CD4-positive, CD25-positive, alpha-beta regulatory T cell (primary cell): ENCODE measurements at regions not wholly inside any gene's neighbourhood (a gene's known extent, or its start where the extent isn't known, plus 50 kb on each side); places are given as distances from the start of the nearest gene placed in this dataset.

Experiments
- ATAC-seq, 2 donors: fragments of 150-1000 bp; cut with Tn5 transposase; one replicate each; pipeline ENCODE4 v1.10.0; 2021; ENCODE audit warnings: low read depth in 2 of 2, moderate number of reproducible peaks in 2 of 2, moderate library complexity in 1 of 2
- DNase-seq, 3 donors: peaks; one replicate each; pipeline versions ENCODE4 v3.0.0 to v3.0.0-alpha.2; 2012 to 2022; ENCODE audit warnings: mixed read lengths in 1 of 3
- H3K27ac ChIP-seq: one replicate; pipeline ENCODE4 v1.7.0; 2013; ENCODE audit warnings: mild to moderate bottlenecking, low read length; ENCODE audit not compliant: insufficient read depth, poor library complexity, severe bottlenecking
- H3K27me3 ChIP-seq: one replicate; pipeline ENCODE4 v1.7.0; 2013; ENCODE audit warnings: low read length; ENCODE audit not compliant: control insufficient read depth, insufficient read depth
- H3K36me3 ChIP-seq: one replicate; pipeline ENCODE4 v1.7.0; 2013; ENCODE audit warnings: mild to moderate bottlenecking, low read length, moderate library complexity; ENCODE audit not compliant: control insufficient read depth, insufficient read depth
- H3K4me1 ChIP-seq: 2 replicates; pipeline ENCODE4 v1.7.0; 2013; ENCODE audit warnings: mild to moderate bottlenecking, low read length; ENCODE audit not compliant: insufficient read depth, control insufficient read depth, poor library complexity, severe bottlenecking
- H3K4me3 ChIP-seq: one replicate; pipeline ENCODE4 v1.7.0; 2013; ENCODE audit warnings: low read depth, mild to moderate bottlenecking, low read length, moderate library complexity
- H3K9me3 ChIP-seq, 2 experiments: 1 replicate in 1 of 2; 2 replicates in 1 of 2; pipeline ENCODE4 v1.7.0; 2013; ENCODE audit warnings: low read length in 2 of 2, mild to moderate bottlenecking in 1 of 2, moderate library complexity in 1 of 2; ENCODE audit not compliant: control insufficient read depth in 2 of 2
- H3K27ac Mint-ChIP-seq, 3 donors: one replicate each; pipeline ENCODE4 v1.8.0; 2020 to 2022; ENCODE audit warnings: mild to moderate bottlenecking in 3 of 3, mixed read lengths in 3 of 3, moderate library complexity in 2 of 3
- H3K27me3 Mint-ChIP-seq: one replicate; pipeline ENCODE4 v1.8.0; 2022; ENCODE audit warnings: mild to moderate bottlenecking, mixed read lengths
- H3K36me3 Mint-ChIP-seq: one replicate; pipeline ENCODE4 v1.8.0; 2020; ENCODE audit warnings: mixed read lengths
- H3K4me1 Mint-ChIP-seq, 4 donors: one replicate each; pipeline ENCODE4 v1.8.0; 2020 to 2022; ENCODE audit warnings: mixed read lengths in 4 of 4, mild to moderate bottlenecking in 1 of 4
- H3K4me3 Mint-ChIP-seq, 4 donors: one replicate each; pipeline ENCODE4 v1.8.0; 2020 to 2022; ENCODE audit warnings: mild to moderate bottlenecking in 4 of 4, mixed read lengths in 4 of 4, moderate library complexity in 3 of 4
- H3K9me3 Mint-ChIP-seq, 7 donors: one replicate each; pipeline ENCODE4 v1.8.0; 2020 to 2022; ENCODE audit warnings: mixed read lengths in 7 of 7, mild to moderate bottlenecking in 3 of 7, moderate library complexity in 2 of 7

GRCh38 chr4:38230821-38231563 is 270.8 kb downstream of the PTTG2 start:
- Mint-ChIP-seq H3K27ac (peak overlapping the region in 1 of 3 donors; percentile 31), H3K4me3 (no peak overlapping the region), H3K4me1 (no peaks in the 10 kb centered on the region), H3K36me3 (peaks cover 2% of the 10 kb centered on the region), H3K27me3 (peaks cover 20% of the 10 kb centered on the region), H3K9me3 (peaks cover 0 to 2% (median 0%) of the 10 kb centered on the region in 7 donors)
- no peaks in the 10 kb centered on the region for H3K4me1 ChIP-seq
- no peak overlapping the region for H3K4me3 ChIP-seq
- no peaks in the 10 kb centered on the region for H3K27me3 ChIP-seq
- no peak overlapping the region for H3K27ac ChIP-seq
- H3K36me3 ChIP-seq: no peaks in the 10 kb centered on the region
- ATAC-seq: no peak
- no peak for DNase-seq
- no peaks in the 10 kb centered on the region for H3K9me3 ChIP-seq

- no peaks in the 10 kb centered on the region for H3K9me3 ChIP-seq
- H3K4me1 ChIP-seq: no peaks in the 10 kb centered on the region
- H3K9me3 Mint-ChIP-seq: peaks cover 0 to 2% (median 0%) of the 10 kb centered on the region in 7 donors
- H3K4me1 Mint-ChIP-seq: no peaks in the 10 kb centered on the region
- H3K36me3 ChIP-seq: no peaks in the 10 kb centered on the region
- no peaks in the 10 kb centered on the region for H3K27me3 ChIP-seq
- peak overlapping the region in 2 of 3 donors; percentile 10 to 31 for H3K27ac Mint-ChIP-seq
- no peak for DNase-seq
- ATAC-seq: no peak
- H3K27me3 Mint-ChIP-seq: peaks cover 18% of the 10 kb centered on the region
- no peak overlapping the region for H3K4me3 Mint-ChIP-seq
- H3K36me3 Mint-ChIP-seq: no peaks in the 10 kb centered on the region
- H3K4me3 ChIP-seq: no peak overlapping the region
- no peak overlapping the region for H3K27ac ChIP-seq
Measured at GRCh38 chr4:38231626-38232025, 271.4 kb downstream of the PTTG2 start.

DNA sequence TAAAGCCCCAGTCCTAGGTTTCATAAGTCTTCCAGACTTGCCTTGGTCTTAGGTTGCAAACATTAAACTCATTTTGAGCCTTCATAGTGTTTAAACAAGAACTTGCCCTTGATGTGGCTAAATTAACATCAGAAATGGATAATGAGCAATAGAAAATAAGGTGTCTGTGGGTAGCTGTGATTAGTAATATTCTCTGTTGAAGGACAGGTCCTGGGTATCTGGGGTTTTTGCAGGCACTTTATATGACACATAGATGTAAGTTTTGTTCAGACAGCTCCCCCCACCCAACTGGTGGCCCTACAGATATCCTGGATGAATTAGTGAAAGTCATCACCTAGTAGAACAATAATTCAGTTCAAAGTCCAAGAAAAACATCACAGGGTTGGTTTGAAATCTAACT is 272.5 kb downstream of the PTTG2 start:
- Mint-ChIP-seq H3K27me3 (peaks cover 23% of the 10 kb centered on the region), H3K4me1 (no peaks in the 10 kb centered on the region), H3K4me3 (no peak overlapping the region), H3K27ac (no peak overlapping the region), H3K9me3 (peaks cover 0 to 2% (median 0%) of the 10 kb centered on the region in 7 donors), H3K36me3 (no peaks in the 10 kb centered on the region)
- no peak for ATAC-seq
- Histone ChIP-seq H3K4me3 (no peak overlapping the region), H3K36me3 (no peaks in the 10 kb centered on the region), H3K4me1 (no peaks in the 10 kb centered on the region), H3K9me3 (no peaks in the 10 kb centered on the region), H3K27ac (no peak overlapping the region), H3K27me3 (no peaks in the 10 kb centered on the region)
- DNase-seq: no peak

DNA sequence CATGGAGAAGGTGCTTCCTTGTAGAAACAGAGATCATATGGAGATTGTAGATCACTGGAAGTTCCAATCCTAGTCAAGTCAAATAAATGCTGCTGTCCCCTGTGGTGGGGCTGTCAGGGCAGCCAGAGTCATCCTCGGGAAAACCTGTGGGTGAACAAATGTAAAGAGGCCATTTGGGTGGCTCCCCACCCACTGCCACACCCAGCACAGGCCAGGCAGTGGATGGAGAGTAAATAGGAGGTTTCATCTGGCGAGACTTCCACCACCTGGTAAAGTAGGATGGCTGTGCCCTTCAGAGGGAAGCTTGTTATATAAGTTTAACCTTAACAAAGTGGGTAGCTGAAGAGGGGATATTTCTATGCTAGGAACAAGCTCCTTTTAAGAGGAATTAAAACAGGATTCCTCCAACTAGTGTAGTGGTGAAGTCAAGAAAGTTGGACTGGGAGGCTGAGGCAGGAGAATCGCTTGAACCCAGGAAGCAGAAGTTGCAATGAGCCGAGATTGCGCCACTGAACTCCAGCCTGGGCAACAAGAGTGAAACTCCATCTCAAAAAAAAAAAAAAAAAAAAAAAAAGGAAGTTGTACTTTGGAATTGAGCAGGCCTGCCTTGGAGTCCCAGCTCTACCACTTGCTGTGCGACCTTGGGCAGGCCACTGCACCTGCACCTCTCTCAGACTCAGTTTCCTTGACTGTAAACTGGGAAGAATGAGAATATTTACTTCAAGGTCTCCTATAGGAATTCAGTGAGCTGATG is 273.7 kb downstream of the PTTG2 start:
- H3K4me1 Mint-ChIP-seq: no peaks in the 10 kb centered on the region
- H3K27ac ChIP-seq: no peak overlapping the region
- H3K36me3 ChIP-seq: no peaks in the 10 kb centered on the region
- no peak overlapping the region for H3K4me3 ChIP-seq
- H3K9me3 ChIP-seq: no peaks in the 10 kb centered on the region
- no peak overlapping the region for H3K4me3 Mint-ChIP-seq
- H3K36me3 Mint-ChIP-seq: no peaks in the 10 kb centered on the region
- DNase-seq (no peak), ATAC-seq (no peak)
- peaks cover 0 to 2% (median 0%) of the 10 kb centered on the region in 7 donors for H3K9me3 Mint-ChIP-seq
- H3K27me3 ChIP-seq: no peaks in the 10 kb centered on the region
- no peaks in the 10 kb centered on the region for H3K4me1 ChIP-seq
- H3K27ac Mint-ChIP-seq: no peak overlapping the region
- peaks cover 23% of the 10 kb centered on the region for H3K27me3 Mint-ChIP-seq

- Mint-ChIP-seq H3K36me3 (no peaks in the 10 kb centered on the region), H3K27me3 (peaks cover 28% of the 10 kb centered on the region), H3K4me1 (no peaks in the 10 kb centered on the region), H3K4me3 (no peak overlapping the region), H3K9me3 (peaks cover 0 to 2% (median 0%) of the 10 kb centered on the region in 7 donors), H3K27ac (no peak overlapping the region)
- H3K27ac ChIP-seq: no peak overlapping the region
- no peaks in the 10 kb centered on the region for H3K36me3 ChIP-seq
- DNase-seq (no peak), ATAC-seq (no peak)
- no peaks in the 10 kb centered on the region for H3K9me3 ChIP-seq
- H3K4me3 ChIP-seq: no peak overlapping the region
- H3K27me3 ChIP-seq: no peaks in the 10 kb centered on the region
- H3K4me1 ChIP-seq: no peaks in the 10 kb centered on the region
Measured at GRCh38 chr4:38235354-38235753, 275.2 kb downstream of the PTTG2 start.

DNA sequence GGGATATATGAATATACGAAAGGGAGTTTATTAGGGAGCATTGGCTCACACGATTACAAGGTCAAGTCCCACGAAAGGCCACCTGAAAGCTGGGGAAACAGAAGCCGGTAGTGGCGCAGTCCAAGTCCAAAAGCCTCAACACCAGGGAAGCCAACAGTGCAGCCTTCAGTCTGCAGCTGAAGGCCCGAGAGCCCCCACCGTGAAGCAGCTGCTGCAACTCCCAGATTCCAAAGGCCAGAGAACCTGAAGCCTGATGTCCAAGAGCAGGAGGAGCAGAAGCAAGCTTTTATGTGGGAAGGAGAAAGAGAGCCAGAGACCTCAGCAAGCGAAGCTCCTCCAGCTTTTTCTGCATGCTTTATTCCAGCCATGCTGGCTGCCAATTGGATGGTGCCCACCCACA is 275.8 kb downstream of the PTTG2 start:
- DNase-seq (no peak), ATAC-seq (no peak)
- no peaks in the 10 kb centered on the region for H3K9me3 ChIP-seq
- Mint-ChIP-seq H3K27ac (no peak overlapping the region), H3K4me3 (no peak overlapping the region), H3K9me3 (peaks cover 0 to 2% (median 0%) of the 10 kb centered on the region in 7 donors), H3K4me1 (no peaks in the 10 kb centered on the region), H3K36me3 (no peaks in the 10 kb centered on the region), H3K27me3 (peaks cover 28% of the 10 kb centered on the region)
- H3K27ac ChIP-seq: no peak overlapping the region
- no peaks in the 10 kb centered on the region for H3K27me3 ChIP-seq
- H3K4me3 ChIP-seq: no peak overlapping the region
- no peaks in the 10 kb centered on the region for H3K4me1 ChIP-seq
- H3K36me3 ChIP-seq: no peaks in the 10 kb centered on the region

DNA sequence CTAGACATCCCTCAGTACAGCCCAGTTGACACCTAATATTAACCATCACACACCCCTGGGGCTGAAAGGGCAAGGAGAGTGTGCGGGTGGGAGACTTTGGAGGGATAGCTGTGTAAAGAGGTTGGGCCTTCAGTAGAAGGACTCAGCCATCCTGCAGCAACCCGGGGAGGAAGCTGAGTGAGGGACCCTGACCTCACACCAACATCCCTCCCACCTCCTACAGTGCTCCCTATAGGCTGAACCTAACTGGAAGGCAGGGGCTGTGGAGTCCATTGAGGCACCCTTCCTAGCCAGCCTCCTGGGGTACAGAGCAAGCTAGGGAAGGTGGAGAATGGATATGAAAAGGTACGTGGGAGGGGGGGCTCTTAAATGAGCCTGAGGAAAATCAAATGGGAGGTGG is 276.3 kb downstream of the PTTG2 start:
- no peak for DNase-seq
- peaks cover 28% of the 10 kb centered on the region for H3K27me3 Mint-ChIP-seq
- H3K36me3 Mint-ChIP-seq: no peaks in the 10 kb centered on the region
- ATAC-seq: no peak
- Histone ChIP-seq H3K27ac (no peak overlapping the region), H3K9me3 (no peaks in the 10 kb centered on the region), H3K36me3 (no peaks in the 10 kb centered on the region), H3K4me3 (no peak overlapping the region), H3K4me1 (no peaks in the 10 kb centered on the region), H3K27me3 (no peaks in the 10 kb centered on the region)
- no peak overlapping the region for H3K4me3 Mint-ChIP-seq
- H3K4me1 Mint-ChIP-seq: no peaks in the 10 kb centered on the region
- peaks cover 0 to 2% (median 0%) of the 10 kb centered on the region in 7 donors for H3K9me3 Mint-ChIP-seq
- no peak overlapping the region for H3K27ac Mint-ChIP-seq
